Glomerular visceral epithelial cell (primary cell): ENCODE measurements at regions not wholly inside any gene's neighbourhood (a gene's known extent, or its start where the extent isn't known, plus 50 kb on each side); places are given as distances from the start of the nearest gene placed in this dataset.
"Not testable (repeated sequence)": the region's sequence is repeated elsewhere in the genome, so short reads cannot be mapped to it uniquely, and the experiment has no call there.

Source experiments
- DNase-seq: peaks from one replicate; pipeline ENCODE4 v3.0.0-alpha.2; 2016; ENCODE audit errors: extremely low spot score

DNA sequence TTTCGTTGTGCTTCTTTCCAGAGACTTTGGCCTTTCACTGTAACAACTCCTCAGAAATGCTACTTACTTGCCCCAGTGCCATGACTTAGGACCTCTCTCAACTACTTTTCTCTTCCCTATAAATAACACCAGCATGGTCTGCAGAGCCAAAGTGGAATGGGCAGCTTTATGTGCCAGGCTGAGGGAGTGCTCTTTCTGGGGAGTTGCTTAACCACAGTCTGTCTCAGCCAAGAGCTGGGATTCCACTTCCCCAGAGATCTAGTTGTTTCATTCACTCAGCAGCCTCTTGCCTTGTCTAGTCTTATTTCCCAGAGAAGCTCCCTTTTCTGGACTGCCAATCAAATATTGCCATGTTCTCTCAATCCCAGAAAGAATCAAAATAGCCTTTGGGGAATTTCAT is 912.2 kb downstream of the GRID1 start:
- DNase-seq, result no peak

GRCh38 chr10:85457191-85457590 is 909.4 kb downstream of the GRID1 start:
- DNase-seq, result no peak

- DNase-seq, result no peak
Measured at GRCh38 chr10:85458324-85458723, 908.3 kb downstream of the GRID1 start.

DNA sequence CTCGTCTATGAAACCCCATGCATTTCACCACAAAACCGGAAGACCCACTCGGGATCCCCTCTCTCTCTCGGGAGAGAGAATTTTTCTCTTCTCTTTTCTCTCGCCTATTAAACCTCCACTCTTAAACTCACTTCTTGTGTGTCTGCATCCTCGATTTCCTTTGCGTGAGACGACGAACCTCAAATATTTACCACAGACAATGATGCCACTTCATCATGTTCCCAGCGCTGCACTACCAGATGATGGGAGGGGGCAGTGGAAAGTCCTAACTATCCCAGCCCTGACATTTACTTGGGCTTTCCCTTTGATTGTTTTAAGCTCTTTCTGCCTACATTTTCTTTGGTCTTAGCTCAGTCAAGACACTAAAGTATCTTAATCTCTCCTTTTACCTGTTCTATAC is 906.7 kb downstream of the GRID1 start:
- no peak for DNase-seq

DNA sequence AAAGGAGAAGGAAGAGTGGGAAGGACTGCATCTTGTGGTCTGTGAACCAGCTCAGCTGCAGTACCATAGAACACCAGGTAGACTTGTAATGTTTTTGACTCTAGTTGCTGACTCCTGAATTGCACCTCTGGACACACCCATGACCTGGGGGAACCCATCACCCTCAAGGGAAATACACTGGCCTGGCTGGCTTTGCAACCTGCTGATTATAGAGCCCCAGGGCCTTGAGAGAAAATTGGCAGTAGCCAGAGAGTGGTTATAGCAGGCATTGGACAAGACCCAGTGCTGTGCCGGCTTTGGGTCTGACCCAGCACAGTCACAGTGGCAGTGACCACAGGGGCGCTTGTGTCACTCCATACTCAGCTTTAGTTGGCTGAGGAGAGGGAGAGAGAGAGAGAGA is 902.3 kb downstream of the GRID1 start:
- DNase-seq, result no peak

DNA sequence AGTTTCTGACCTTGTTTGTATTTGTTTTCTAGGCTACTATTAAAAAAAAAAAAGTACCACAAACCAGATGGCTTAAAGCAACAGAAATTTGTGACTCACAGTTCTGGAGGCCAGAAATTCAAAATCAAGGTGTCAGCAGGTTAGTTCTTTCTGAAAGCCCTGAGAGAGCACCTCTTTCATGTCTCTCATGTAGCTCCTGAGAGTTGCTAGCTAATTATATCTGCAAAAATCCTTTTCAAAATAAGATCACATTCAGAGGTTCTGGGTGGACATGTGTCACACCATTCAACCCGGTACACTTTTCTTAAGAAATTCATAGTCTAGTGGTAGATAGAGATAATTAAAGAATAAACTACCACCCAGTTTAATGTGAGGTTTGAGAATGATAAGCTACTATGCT is 888.6 kb downstream of the GRID1 start:
- no peak for DNase-seq

- no peak for DNase-seq
Measured at GRCh38 chr10:85490431-85490830, 876.2 kb downstream of the GRID1 start.

DNA sequence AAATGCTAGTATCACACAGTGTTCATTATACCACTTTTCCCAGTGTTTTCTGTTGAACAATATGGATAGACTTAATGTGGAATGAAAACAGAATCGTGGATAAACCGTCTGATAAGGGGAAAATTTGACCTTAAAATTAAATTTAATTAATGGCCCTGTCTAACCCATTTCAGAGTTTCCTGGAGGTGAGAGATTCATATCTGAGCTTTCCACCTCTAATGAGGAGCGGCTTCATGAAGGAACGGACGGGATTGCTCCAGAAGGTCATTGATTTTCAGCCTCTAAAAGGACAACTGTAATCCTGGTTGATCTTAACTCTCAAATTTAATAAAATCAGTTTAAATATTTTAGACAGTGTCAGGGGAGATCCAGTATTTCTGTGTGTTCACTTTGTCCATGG is 874.9 kb downstream of the GRID1 start:
- DNase-seq, result no peak

- no peak for DNase-seq
Measured at GRCh38 chr10:85492684-85493083, 873.9 kb downstream of the GRID1 start.

GRCh38 chr10:85493703-85494102 is 872.9 kb downstream of the GRID1 start:
- DNase-seq, result no peak

- DNase-seq, result not testable (repeated sequence)
Measured at GRCh38 chr10:85504641-85505040, 862.0 kb downstream of the GRID1 start.

DNA sequence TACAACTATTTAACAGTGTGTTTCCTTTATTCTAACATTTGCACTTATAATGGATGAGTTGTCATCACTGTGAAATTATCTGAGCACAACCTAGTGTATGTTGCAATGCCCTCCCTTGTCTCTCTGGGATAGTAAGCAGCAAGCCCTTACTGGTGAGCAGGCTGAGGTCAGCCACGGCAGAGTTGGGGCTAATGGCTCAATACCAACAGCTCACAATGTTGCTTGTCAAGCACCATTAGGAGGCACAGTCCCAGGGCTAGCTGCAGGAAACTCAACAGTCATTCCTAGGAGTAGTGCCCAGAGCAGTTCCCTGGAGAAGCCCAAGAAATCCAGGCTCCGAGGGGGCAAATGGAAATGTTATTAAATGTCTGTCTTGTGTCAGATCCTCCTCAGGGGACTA is 858.4 kb downstream of the GRID1 start:
- no peak for DNase-seq

DNA sequence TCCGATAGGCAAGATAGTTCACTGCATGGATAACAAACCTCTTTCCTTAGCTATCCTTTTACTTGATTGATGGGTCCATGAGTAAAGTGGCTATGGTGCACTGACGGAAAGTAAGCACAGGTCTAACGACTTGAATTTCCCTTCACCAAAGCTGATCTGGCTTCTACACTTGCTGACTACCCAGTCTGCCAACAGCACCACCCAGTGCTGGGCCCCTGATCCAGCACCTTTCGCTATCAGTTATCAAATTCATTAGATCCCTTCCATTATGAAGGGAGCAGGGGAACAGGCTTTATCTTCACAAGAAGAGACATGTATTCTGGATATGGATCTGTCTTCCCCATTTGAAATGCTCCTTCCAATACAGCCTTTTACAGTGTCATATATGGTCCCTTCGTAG is 855.9 kb downstream of the GRID1 start:
- no peak for DNase-seq

DNA sequence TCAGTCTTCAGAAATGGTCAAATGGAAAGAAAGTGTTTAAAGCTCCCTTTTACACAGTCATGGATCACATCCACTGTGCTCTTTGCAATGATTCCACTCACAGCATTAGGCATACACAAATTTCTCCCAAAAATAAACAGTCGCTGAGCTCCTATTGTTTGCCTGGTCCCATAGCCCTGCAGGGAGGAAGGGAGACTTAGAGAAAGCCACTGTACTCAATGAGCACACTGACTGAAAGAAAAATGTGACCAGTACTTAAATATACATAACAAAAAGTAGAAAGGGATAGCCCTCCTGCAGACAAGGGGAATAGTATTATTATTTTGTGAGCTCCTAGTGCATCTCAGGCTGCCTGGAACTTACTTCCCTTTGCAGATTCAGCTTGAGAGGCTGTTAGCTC is 853.2 kb downstream of the GRID1 start:
- no peak for DNase-seq

GRCh38 chr10:85515316-85515715 is 851.3 kb downstream of the GRID1 start:
- no peak for DNase-seq

- DNase-seq, result no peak
Measured at GRCh38 chr10:85524001-85524666, 842.5 kb downstream of the GRID1 start.

GRCh38 chr10:85527616-85528317 is 838.8 kb downstream of the GRID1 start:
- DNase-seq, result no peak

DNA sequence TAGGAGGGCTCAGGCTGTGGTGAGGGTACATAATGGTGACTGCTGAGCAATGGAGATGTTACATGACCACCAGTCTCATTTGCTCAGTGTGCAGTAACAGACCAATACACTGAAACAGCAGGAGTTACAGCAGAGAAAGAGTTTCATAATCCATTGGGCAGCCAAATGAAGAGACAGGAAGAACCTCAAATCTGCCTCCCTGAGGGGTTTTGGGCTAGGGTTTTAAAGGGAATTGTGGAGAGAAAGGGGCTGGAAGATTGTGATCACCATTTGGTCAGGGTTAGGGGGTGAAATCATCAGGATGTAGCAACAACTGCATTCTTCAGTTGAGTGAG is 838.3 kb downstream of the GRID1 start:
- no peak for DNase-seq

DNA sequence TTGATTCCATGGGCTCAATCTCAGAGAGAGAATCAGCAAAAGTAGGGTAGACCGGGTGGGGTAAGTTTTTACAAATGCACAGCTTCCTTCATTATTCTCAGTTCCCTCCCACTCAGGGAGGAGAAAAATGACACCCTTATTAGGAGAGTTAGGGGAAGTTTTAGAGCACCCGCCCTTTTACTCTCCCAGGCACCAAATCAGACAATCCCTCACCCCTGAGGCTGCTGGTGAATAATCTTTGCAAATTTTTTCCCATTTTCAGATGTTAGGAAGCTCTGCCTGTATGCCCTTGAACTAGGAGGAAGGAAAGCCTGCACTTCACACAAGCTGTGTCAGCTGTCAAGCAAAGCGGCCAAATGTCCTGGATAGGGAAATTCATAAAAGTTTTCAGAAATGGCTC is 834.9 kb downstream of the GRID1 start:
- DNase-seq, result no peak

DNA sequence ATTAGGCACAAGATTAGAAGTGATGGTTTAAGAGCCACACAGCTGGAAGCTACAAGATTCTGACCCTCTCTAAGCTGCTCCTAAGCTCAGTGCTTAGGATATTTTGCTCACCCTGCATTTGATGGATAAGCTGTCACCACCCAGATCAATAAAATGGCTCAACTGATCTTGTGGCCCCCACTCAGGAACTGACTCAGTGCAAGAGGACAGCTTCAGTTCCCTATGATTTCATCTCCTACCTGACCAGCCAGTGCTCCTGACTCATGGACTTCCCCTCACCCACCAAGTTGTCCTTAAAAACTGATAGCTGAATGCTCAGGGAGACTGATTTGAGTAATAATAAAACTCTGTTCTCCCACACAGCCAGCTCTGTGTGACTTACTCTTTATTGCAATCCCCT is 833.8 kb downstream of the GRID1 start:
- no peak for DNase-seq

GRCh38 chr10:85535926-85536325 is 830.7 kb downstream of the GRID1 start:
- DNase-seq, result no peak

DNA sequence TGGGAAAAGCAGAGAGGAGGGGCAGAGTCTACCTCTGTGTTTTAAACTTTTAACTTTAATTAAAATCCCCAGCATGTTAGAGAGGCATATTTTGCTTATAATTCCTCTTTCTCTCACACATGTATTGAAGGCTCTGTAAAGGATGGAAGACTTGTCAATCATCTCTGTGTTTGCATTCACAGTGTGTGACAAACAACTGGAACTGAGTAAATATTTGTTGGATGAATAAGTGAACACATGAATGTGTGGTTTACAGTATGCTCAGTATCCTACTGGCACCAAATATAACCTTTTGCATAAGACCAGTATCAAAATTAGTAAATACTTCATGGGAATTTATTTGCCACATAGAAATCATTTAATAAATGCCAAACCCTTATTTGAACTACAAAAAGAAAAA is 829.0 kb downstream of the GRID1 start:
- no peak for DNase-seq

- DNase-seq, result no peak
Measured at GRCh38 chr10:85538601-85539000, 828.0 kb downstream of the GRID1 start.

GRCh38 chr10:85542152-85542551 is 824.4 kb downstream of the GRID1 start:
- no peak for DNase-seq
